Mucosa of rectum (tissue), 2 donors: ENCODE measurements at regions not wholly inside any gene's neighbourhood (a gene's known extent, or its start where the extent isn't known, plus 50 kb on each side); places are given as distances from the start of the nearest gene placed in this dataset.

Source experiments
- H3K27ac ChIP-seq, 2 donors: one replicate each; pipeline ENCODE4 v1.7.0; 2013; ENCODE audit warnings: inconsistent platforms in 2 of 2, low read depth in 2 of 2, low read length in 2 of 2
- H3K27me3 ChIP-seq, 2 donors: one replicate each; pipeline ENCODE4 v1.7.0; 2013; ENCODE audit warnings: low read length in 2 of 2; ENCODE audit not compliant: control insufficient read depth in 2 of 2, insufficient read depth in 2 of 2
- H3K36me3 ChIP-seq, 2 donors: one replicate each; pipeline ENCODE4 v1.7.0; 2013; ENCODE audit warnings: low read length in 2 of 2; ENCODE audit not compliant: control insufficient read depth in 2 of 2, insufficient read depth in 2 of 2
- H3K4me1 ChIP-seq, 2 donors: one replicate each; pipeline ENCODE4 v1.7.0; 2013; ENCODE audit warnings: low read length in 2 of 2, mild to moderate bottlenecking in 1 of 2; ENCODE audit not compliant: control insufficient read depth in 2 of 2, insufficient read depth in 2 of 2
- H3K4me3 ChIP-seq, 2 donors: one replicate each; pipeline ENCODE4 v1.7.0; 2013; ENCODE audit warnings: low read length in 2 of 2
- H3K9ac ChIP-seq, 2 donors: one replicate each; pipeline ENCODE4 v1.7.0; 2013; ENCODE audit warnings: low read length in 2 of 2, low read depth in 1 of 2, mild to moderate bottlenecking in 1 of 2
- H3K9me3 ChIP-seq, 2 donors: one replicate each; pipeline ENCODE4 v1.7.0; 2013; ENCODE audit warnings: low read length in 2 of 2; ENCODE audit not compliant: control insufficient read depth in 2 of 2
- donor health status: healthy.
- donor health status: Normal muscosa, but diverticular disease.

DNA sequence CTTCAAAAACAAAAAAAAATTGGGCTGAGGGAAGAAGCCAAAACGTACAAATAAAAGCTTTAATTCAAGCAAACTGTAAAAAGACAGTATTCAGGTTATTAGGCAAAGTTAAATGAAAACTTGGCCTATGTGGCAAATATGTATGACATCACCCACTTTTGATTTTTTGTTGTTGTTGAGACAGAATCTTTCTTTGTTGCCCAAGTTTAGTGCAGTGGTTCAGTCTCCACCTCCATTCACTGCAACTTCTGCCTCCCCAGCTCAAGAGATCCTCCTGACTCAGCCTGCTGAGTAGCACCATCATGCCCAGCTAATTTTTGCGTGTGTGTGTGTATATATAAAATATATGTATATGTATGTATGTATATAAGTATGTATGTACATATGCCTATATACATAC lies 440.4 kb upstream of the NRXN1 start:
- no peaks in the 10 kb centered on the region for H3K4me1 ChIP-seq
- no peaks in the 10 kb centered on the region for H3K36me3 ChIP-seq
- H3K4me3 ChIP-seq = no peak overlapping the region
- no peaks in the 10 kb centered on the region for H3K27me3 ChIP-seq
- no peak overlapping the region for H3K27ac ChIP-seq
- no peak overlapping the region for H3K9ac ChIP-seq
- H3K9me3 ChIP-seq = no peaks in the 10 kb centered on the region

DNA sequence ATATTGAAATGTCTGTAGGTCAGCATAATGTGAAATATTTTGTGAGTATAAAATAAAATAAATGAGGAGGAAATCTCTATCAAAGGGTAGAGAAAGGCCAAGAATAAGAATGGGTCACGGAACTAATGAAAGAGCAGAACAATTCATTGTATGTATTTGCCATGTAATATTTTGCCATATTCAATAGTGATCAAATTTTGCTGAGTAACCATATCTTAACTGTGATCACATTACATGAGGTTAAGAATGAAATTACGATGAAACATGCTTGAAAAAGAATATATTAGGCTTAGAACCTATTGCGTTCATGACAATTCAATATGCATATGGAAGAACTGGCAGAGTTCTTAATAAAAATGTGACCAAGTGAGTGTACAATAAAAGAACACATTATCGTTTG lies 437.2 kb upstream of the NRXN1 start:
- Histone ChIP-seq H3K27ac (no peak overlapping the region), H3K4me1 (no peaks in the 10 kb centered on the region), H3K4me3 (no peak overlapping the region), H3K36me3 (no peaks in the 10 kb centered on the region), H3K9me3 (no peaks in the 10 kb centered on the region), H3K27me3 (no peaks in the 10 kb centered on the region), H3K9ac (no peak overlapping the region)

DNA sequence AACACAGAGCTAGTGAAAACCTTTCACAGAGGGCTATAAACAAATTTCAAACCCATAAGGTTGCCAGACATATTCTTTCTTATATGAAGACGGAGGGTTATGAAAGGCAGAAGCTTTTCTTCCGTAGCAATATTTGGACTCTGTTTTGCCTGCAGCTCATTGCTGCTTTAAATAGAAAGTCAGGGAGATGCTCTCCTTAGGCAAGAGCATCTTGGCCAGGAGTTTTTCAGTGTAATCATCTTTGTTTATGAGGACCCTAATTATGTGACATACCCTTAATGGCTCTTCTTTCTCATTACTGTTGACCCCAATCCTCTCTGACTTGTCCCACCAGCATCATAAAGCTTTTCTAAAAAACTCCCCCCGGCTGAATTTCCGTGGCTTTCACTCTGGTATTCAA lies 433.4 kb upstream of the NRXN1 start:
- H3K9me3 ChIP-seq = no peaks in the 10 kb centered on the region
- no peaks in the 10 kb centered on the region for H3K36me3 ChIP-seq
- H3K27ac ChIP-seq = no peak overlapping the region
- no peaks in the 10 kb centered on the region for H3K27me3 ChIP-seq
- H3K9ac ChIP-seq = no peak overlapping the region
- H3K4me1 ChIP-seq = no peaks in the 10 kb centered on the region
- no peak overlapping the region for H3K4me3 ChIP-seq

DNA sequence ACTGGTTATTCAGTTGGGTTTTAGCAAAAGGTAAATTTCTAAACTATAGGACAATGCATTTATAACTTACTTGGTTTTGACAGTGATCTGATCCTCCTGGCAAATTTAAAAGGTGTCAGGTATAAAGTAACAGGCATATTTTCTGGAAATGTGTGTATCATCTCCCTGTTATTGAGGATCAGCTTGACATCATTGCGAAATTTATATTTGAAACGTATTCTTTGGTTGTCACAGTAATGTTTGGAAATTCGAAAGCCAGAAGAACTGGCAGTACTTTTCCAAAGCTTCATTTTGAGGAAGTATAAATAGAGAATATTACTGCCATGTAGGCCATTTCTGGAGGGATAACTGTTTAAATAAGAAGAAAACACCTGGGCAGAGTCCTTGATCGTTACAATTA lies 422.2 kb upstream of the NRXN1 start:
- H3K27ac ChIP-seq = no peak overlapping the region

DNA sequence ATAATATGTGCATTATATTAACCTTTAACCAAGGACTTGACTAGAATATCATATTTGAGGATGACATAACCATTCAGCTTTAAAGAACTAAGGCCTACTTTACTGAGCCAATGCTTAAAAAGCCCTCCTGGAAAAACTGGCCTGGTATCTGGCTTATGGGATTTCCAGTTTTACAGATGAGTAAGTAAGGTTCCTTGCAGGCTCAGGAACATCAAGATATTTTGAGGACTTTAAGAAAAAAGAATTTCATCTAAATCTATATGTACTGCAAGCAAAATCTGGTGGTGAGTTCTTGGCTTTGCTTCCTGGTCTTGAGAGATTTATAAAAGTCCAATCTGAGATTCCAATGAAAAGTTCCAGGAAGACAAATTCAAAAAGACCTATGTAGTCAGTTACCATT lies 417.0 kb upstream of the NRXN1 start:
- no peaks in the 10 kb centered on the region for H3K4me1 ChIP-seq
- no peaks in the 10 kb centered on the region for H3K36me3 ChIP-seq
- no peak overlapping the region for H3K4me3 ChIP-seq
- no peaks in the 10 kb centered on the region for H3K9me3 ChIP-seq
- no peaks in the 10 kb centered on the region for H3K27me3 ChIP-seq
- no peak overlapping the region for H3K9ac ChIP-seq
- no peak overlapping the region for H3K27ac ChIP-seq

More for the DNA sequence above, 422.2 kb upstream of the NRXN1 start:
- Histone ChIP-seq H3K27me3 (no peaks in the 10 kb centered on the region), H3K4me1 (no peaks in the 10 kb centered on the region), H3K9ac (no peak overlapping the region), H3K9me3 (no peaks in the 10 kb centered on the region), H3K36me3 (no peaks in the 10 kb centered on the region), H3K4me3 (no peak overlapping the region)

DNA sequence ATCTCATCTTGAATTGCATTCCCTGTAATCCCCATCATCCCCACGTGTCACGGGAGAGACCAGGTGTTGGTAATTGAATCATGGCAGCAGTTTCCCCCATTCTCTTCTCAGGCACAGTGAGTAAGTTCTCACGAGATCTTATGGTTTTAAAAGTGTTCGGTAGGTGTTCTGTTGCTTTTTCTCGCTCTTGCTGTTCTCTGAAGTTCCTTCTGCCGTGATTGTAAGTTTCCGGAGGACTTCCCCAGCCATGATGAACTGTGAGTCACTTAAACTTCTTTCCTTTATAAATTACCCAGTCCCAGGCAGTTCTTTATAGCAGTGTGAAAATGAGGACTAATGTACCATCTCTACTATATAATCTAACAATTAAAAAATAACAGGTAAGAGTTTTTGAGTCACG lies 409.9 kb upstream of the NRXN1 start:
- H3K27me3 ChIP-seq = no peaks in the 10 kb centered on the region
- H3K9ac ChIP-seq = no peak overlapping the region
- no peaks in the 10 kb centered on the region for H3K36me3 ChIP-seq
- no peak overlapping the region for H3K4me3 ChIP-seq
- H3K27ac ChIP-seq = no peak overlapping the region
- no peaks in the 10 kb centered on the region for H3K4me1 ChIP-seq
- peaks cover 0 to 6% of the 10 kb centered on the region in 2 donors for H3K9me3 ChIP-seq

DNA sequence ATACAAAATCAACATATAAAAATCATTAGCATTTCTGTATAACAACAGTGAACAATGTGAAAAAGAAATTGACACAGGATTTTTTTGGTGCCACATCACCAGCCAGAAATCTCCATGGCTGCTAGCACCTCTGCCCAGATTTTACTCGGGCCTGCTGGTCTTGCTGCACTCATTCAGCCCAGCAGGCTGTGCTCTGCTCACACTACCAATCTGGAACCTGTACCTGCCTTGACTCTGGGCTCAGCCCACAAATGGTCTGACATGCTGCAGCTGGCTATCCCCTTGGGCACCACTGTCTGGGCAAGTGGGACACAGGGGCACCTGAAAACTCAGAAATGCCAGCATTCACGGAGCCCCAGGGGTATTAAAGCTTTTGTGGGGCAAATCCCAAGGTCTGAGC lies 392.5 kb upstream of the NRXN1 start:
- Histone ChIP-seq H3K9ac (no peak overlapping the region), H3K9me3 (peaks cover 0 to 7% of the 10 kb centered on the region in 2 donors), H3K27me3 (no peaks in the 10 kb centered on the region), H3K36me3 (no peaks in the 10 kb centered on the region), H3K4me3 (no peak overlapping the region), H3K4me1 (no peaks in the 10 kb centered on the region), H3K27ac (no peak overlapping the region)

DNA sequence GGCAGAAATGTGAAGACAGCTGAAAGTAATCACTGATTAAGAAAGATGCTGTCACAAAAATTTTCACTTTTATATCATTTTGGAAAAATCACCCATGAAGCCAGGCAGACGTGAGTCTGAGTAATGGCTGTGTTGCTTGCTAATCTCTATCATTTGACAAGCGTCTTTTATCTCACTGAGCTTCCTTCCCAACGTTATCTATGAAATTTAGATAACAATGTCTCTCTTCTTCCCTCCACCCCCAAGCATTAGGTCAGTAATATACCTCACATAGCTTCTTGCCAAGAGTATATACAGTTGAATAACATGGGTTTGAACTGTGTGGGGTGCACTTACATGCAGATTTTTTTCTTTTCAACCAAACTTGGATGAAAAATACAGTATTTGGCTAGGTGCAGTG lies 388.6 kb upstream of the NRXN1 start:
- Histone ChIP-seq H3K4me3 (no peak overlapping the region), H3K27ac (no peak overlapping the region), H3K9ac (no peak overlapping the region), H3K36me3 (no peaks in the 10 kb centered on the region), H3K4me1 (no peaks in the 10 kb centered on the region), H3K27me3 (no peaks in the 10 kb centered on the region), H3K9me3 (peaks cover 0 to 3% of the 10 kb centered on the region in 2 donors)

DNA sequence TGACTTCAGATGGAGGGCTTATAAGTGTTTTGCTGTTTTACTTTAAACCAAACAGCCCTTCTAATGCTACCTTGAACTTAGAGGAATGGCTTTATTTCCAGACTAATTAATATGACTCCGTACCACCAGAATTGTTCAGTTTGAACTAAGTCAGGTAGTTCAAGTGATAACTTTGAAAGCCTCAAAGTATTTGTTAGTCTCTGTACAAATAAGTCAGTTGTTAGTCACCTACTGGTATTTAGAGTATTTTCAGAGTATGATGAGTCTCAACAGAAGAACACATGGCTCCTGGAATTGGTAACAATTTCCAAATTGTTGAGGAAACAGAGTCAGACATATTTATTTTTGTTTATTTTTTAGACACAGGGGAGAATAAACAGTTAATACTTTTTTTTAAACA lies 381.8 kb upstream of the NRXN1 start:
- Histone ChIP-seq H3K4me3 (no peak overlapping the region), H3K9ac (no peak overlapping the region), H3K36me3 (no peaks in the 10 kb centered on the region), H3K4me1 (no peaks in the 10 kb centered on the region), H3K27me3 (no peaks in the 10 kb centered on the region), H3K27ac (no peak overlapping the region), H3K9me3 (no peaks in the 10 kb centered on the region)

DNA sequence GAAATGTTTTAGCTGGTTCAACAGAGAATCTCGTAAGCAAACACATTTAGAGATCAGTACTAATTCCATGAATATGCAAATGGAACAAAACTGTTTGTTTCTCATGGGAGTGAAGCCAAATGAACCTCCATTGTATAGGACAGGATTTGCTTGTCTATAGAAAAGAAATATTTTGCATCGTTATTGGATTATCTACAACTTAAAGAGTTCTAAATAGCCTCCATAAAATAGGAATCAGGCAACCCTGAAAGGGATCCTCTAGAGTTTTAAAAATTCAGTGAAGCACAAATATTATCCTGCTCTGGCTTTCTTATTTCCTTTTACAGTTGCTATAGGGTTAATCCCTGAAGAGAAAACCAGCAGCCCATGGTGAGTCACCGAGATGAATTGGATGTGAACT lies 378.4 kb upstream of the NRXN1 start:
- Histone ChIP-seq H3K9ac (no peak overlapping the region), H3K36me3 (no peaks in the 10 kb centered on the region), H3K27ac (no peak overlapping the region), H3K27me3 (no peaks in the 10 kb centered on the region), H3K4me1 (no peaks in the 10 kb centered on the region), H3K9me3 (no peaks in the 10 kb centered on the region), H3K4me3 (no peak overlapping the region)

DNA sequence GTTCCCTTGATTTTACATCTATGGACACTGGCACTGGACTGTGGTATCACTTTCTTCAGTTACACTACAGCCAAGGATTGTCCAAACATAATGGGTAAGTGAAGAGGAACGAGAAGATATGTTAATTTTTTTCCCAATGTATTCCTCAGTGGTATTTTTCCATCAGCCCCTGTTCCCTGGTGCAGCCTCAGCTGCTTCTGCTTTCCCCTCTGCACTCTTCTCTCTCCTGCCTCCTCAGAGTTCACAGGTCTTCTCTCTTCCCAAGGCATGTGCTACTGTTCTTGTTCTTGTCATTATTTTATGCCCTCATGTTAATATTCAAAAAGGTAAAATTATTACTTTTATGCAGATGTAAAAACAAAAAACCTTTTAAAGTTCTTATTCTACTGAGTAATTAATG lies 378.0 kb upstream of the NRXN1 start:
- Histone ChIP-seq H3K36me3 (no peaks in the 10 kb centered on the region), H3K4me3 (no peak overlapping the region), H3K9ac (no peak overlapping the region), H3K27ac (no peak overlapping the region), H3K9me3 (no peaks in the 10 kb centered on the region), H3K4me1 (no peaks in the 10 kb centered on the region), H3K27me3 (no peaks in the 10 kb centered on the region)
